Neural cell (in vitro differentiated cells): ENCODE measurements at regions not wholly inside any gene's neighbourhood (a gene's known extent, or its start where the extent isn't known, plus 50 kb on each side); places are given as distances from the start of the nearest gene placed in this dataset.

ENCODE experiments used
- CTCF ChIP-seq: fragments of 450-650 bp; IDR thresholded peaks from 2 replicates; pipeline ENCODE4 v1.5.1; 2014; ENCODE audit warnings: antibody characterized with exemption, mild to moderate bottlenecking, moderate library complexity; ENCODE audit not compliant: poor library complexity, severe bottlenecking
- EP300 ChIP-seq: fragments of 450-650 bp; conservative IDR thresholded peaks from 2 replicates; pipeline ENCODE4 v1.6.1; 2014; ENCODE audit warnings: antibody characterized with exemption, mild to moderate bottlenecking, moderate library complexity; ENCODE audit not compliant: poor library complexity, severe bottlenecking
- EZH2 ChIP-seq: fragments of 200-600, 300-800 bp; shearing (Covaris generic), sonication (generic); IDR thresholded peaks from 2 replicates; pipeline ENCODE4 v1.6.1; 2014; ENCODE audit warnings: antibody characterized with exemption, low read length, borderline replicate concordance, mild to moderate bottlenecking; ENCODE audit not compliant: insufficient read depth, poor library complexity, severe bottlenecking
- POLR2AphosphoS5 ChIP-seq: IDR thresholded peaks from 2 replicates; pipeline ENCODE4 v1.6.1; 2012
- RAD21 ChIP-seq: fragments of 450-650 bp; conservative IDR thresholded peaks from 2 replicates; pipeline ENCODE4 v1.6.1; 2014; ENCODE audit warnings: antibody characterized with exemption, mild to moderate bottlenecking, moderate library complexity
- REST ChIP-seq: IDR thresholded peaks from 2 replicates; pipeline ENCODE4 v1.6.1; 2012; ENCODE audit warnings: borderline replicate concordance
- TAF1 ChIP-seq: IDR thresholded peaks from 2 replicates; pipeline ENCODE4 v1.6.1; 2012; ENCODE audit warnings: low read depth

- TF ChIP-seq RAD21 (no peak), CTCF (no peak), EP300 (peak; percentile 91), TAF1 (no peak), REST (no peak), EZH2 (no peak), POLR2AphosphoS5 (no peak)
Measured at GRCh38 chr6:55012454-55012853, 161.9 kb upstream of the HCRTR2 start.
